GM23338 (cell line): ENCODE measurements at regions not wholly inside any gene's neighbourhood (a gene's known extent, or its start where the extent isn't known, plus 50 kb on each side); places are given as distances from the start of the nearest gene placed in this dataset.

ENCODE experiments used
- ATAC-seq: fragments of 200-7000 bp; cut with Tn5 transposase; 3 replicates; pipeline ENCODE4 v1.9.1; 2020
- DNase-seq: peaks from one replicate; pipeline ENCODE4 v3.0.0-alpha.2; 2015; ENCODE audit warnings: low spot score
- H2AFZ ChIP-seq: fragments of 200-600 bp; sonication (generic); 2 replicates; pipeline ENCODE4 v1.8.0; 2016; ENCODE audit warnings: antibody characterized with exemption, mild to moderate bottlenecking, moderate library complexity
- H3F3A ChIP-seq: fragments of 200-600 bp; sonication (generic); replicated peaks from 2 replicates; pipeline ENCODE4 v1.8.0; 2017; ENCODE audit warnings: antibody characterized with exemption, mixed run types, low read depth
- H3K27ac ChIP-seq: fragments of 200-600 bp; sonication (generic); 2 replicates; pipeline ENCODE4 v1.6.1; 2016; ENCODE audit warnings: low read depth
- H3K27me3 ChIP-seq: fragments of 200-600 bp; sonication (generic); 2 replicates; pipeline ENCODE4 v1.8.0; 2016; ENCODE audit warnings: mild to moderate bottlenecking, mixed run types, moderate library complexity; ENCODE audit not compliant: insufficient read depth
- H3K36me3 ChIP-seq: fragments of 200-600 bp; sonication (generic); 2 replicates; pipeline ENCODE4 v1.8.0; 2016; ENCODE audit warnings: mild to moderate bottlenecking; ENCODE audit not compliant: insufficient read depth
- H3K4me1 ChIP-seq: fragments of 200-600 bp; sonication (generic); 2 replicates; pipeline ENCODE4 v1.8.0; 2016; ENCODE audit warnings: mild to moderate bottlenecking, moderate library complexity; ENCODE audit not compliant: insufficient read depth
- H3K4me2 ChIP-seq: fragments of 200-600 bp; sonication (generic); 2 replicates; pipeline ENCODE4 v1.7.1; 2017; ENCODE audit warnings: mixed run types
- H3K4me3 ChIP-seq: fragments of 200-600 bp; sonication (generic); 2 replicates; pipeline ENCODE4 v1.6.1; 2016; ENCODE audit warnings: mixed run types
- H3K79me2 ChIP-seq: fragments of 200-600 bp; sonication (generic); replicated peaks from 2 replicates; pipeline ENCODE4 v1.8.0; 2017; ENCODE audit warnings: mild to moderate bottlenecking; ENCODE audit not compliant: insufficient read depth
- H3K9me2 ChIP-seq: fragments of 200-600 bp; sonication (generic); 2 replicates; pipeline ENCODE4 v1.8.0; 2017; ENCODE audit not compliant: insufficient read depth
- H4K20me1 ChIP-seq: fragments of 200-600 bp; sonication (generic); replicated peaks from 2 replicates; pipeline ENCODE4 v1.8.0; 2017; ENCODE audit warnings: mild to moderate bottlenecking; ENCODE audit not compliant: insufficient read depth
- H3K27ac Mint-ChIP-seq: 2 replicates; pipeline ENCODE4 v1.8.0; 2020; ENCODE audit warnings: inconsistent platforms, mild to moderate bottlenecking, moderate library complexity, mixed read lengths
- H3K27me3 Mint-ChIP-seq: 3 replicates; pipeline ENCODE4 v1.8.0; 2022; ENCODE audit warnings: low read depth, mild to moderate bottlenecking, moderate library complexity, mixed read lengths, inconsistent platforms; ENCODE audit not compliant: insufficient read depth, poor library complexity
- H3K36me3 Mint-ChIP-seq: 3 replicates; pipeline ENCODE4 v1.8.0; 2021; ENCODE audit warnings: low read depth, mild to moderate bottlenecking, inconsistent platforms, moderate library complexity, mixed read lengths
- H3K4me1 Mint-ChIP-seq: 3 replicates; pipeline ENCODE4 v1.8.0; 2020; ENCODE audit warnings: mild to moderate bottlenecking, inconsistent platforms, mixed read lengths
- H3K4me3 Mint-ChIP-seq: 3 replicates; pipeline ENCODE4 v1.8.0; 2021; ENCODE audit warnings: moderate library complexity, mild to moderate bottlenecking, inconsistent platforms, mixed read lengths
- H3K9me3 Mint-ChIP-seq: 3 replicates; pipeline ENCODE4 v1.8.0; 2020; ENCODE audit warnings: moderate library complexity, mild to moderate bottlenecking, inconsistent platforms, mixed read lengths
- CREB1 ChIP-seq: fragments of 250-450 bp; sonication (Bioruptor Pico); IDR thresholded peaks from 2 replicates; pipeline ENCODE4 v1.5.0; 2020; ENCODE audit warnings: low read depth, mild to moderate bottlenecking, moderate library complexity
- ETS1 ChIP-seq: IDR thresholded peaks from 2 replicates; pipeline ENCODE4 v1.6.1; 2016; ENCODE audit warnings: antibody characterized with exemption
- EZH2 ChIP-seq: fragments of 200-600 bp; sonication (generic); IDR thresholded peaks from one replicate; pipeline ENCODE4 v1.8.0; 2017; ENCODE audit warnings: antibody characterized with exemption, mild to moderate bottlenecking, low read depth; ENCODE audit not compliant: unreplicated experiment
- EZH2phosphoT487 ChIP-seq: fragments of 200-600 bp; sonication (generic); IDR thresholded peaks from one replicate; pipeline ENCODE4 v1.8.1; 2018; ENCODE audit warnings: antibody characterized with exemption; ENCODE audit not compliant: unreplicated experiment
- JUNB ChIP-seq: IDR thresholded peaks from one replicate; pipeline ENCODE4 v1.6.1; 2016; ENCODE audit warnings: antibody characterized with exemption; ENCODE audit not compliant: unreplicated experiment
- NANOG ChIP-seq: IDR thresholded peaks from 2 replicates; pipeline ENCODE4 v1.6.1; 2016; ENCODE audit warnings: antibody characterized with exemption, borderline replicate concordance
- POLR2AphosphoS5 ChIP-seq: IDR thresholded peaks from 2 replicates; pipeline ENCODE4 v1.6.1; 2016; ENCODE audit warnings: antibody characterized with exemption, low read depth
- STAT1 ChIP-seq: IDR thresholded peaks from one replicate; pipeline ENCODE4 v1.6.1; 2016; ENCODE audit warnings: antibody characterized with exemption; ENCODE audit not compliant: unreplicated experiment
- ZNF114 ChIP-seq: fragments of 250-450 bp; sonication (Bioruptor Pico); IDR thresholded peaks from 2 replicates; pipeline ENCODE4 v1.5.0; 2020; ENCODE audit warnings: mild to moderate bottlenecking, moderate library complexity
- ZNF331 ChIP-seq: fragments of 250-450 bp; sonication (Bioruptor Pico); IDR thresholded peaks from 2 replicates; pipeline ENCODE4 v1.5.0; 2020; ENCODE audit warnings: low read depth, mild to moderate bottlenecking, moderate library complexity
- TF ChIP-seq, protein P1 (sequence below): IDR thresholded peaks from one replicate; pipeline ENCODE4 v1.6.1; 2018; ENCODE audit warnings: antibody characterized with exemption; ENCODE audit not compliant: unreplicated experiment
- TF ChIP-seq, protein P2 (sequence below), 2 experiments: fragments of 200-600 bp in 1 of 2; sonication (generic) in 1 of 2; conservative IDR thresholded peaks; 2 replicates each; pipeline versions ENCODE4 v1.5.1 to v1.6.1; 2016 to 2017; ENCODE audit warnings: antibody characterized with exemption in 2 of 2, low read depth in 2 of 2, mild to moderate bottlenecking in 2 of 2, moderate library complexity in 1 of 2

DNA sequence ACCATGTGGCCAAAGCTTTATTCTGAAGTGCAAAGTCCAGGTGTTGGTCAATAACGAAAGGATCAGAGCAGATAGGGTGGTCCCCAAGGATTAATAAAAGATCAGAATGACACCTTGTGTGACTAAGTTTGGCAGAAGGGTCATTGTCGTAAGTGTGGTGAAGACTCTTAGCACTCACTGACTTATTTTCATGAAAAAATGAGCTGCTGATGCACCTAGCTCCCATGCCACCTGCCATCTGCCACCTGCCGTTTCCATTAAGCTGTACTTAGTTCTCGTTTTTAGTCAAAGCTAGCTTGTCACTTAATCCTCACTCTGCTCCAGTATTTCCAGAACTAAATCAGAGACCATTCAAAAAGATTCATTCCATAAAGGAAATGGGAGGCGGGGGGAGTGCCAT lies 112.6 kb downstream of the SEC16B start (continued):
- TF ChIP-seq, protein P1, sequence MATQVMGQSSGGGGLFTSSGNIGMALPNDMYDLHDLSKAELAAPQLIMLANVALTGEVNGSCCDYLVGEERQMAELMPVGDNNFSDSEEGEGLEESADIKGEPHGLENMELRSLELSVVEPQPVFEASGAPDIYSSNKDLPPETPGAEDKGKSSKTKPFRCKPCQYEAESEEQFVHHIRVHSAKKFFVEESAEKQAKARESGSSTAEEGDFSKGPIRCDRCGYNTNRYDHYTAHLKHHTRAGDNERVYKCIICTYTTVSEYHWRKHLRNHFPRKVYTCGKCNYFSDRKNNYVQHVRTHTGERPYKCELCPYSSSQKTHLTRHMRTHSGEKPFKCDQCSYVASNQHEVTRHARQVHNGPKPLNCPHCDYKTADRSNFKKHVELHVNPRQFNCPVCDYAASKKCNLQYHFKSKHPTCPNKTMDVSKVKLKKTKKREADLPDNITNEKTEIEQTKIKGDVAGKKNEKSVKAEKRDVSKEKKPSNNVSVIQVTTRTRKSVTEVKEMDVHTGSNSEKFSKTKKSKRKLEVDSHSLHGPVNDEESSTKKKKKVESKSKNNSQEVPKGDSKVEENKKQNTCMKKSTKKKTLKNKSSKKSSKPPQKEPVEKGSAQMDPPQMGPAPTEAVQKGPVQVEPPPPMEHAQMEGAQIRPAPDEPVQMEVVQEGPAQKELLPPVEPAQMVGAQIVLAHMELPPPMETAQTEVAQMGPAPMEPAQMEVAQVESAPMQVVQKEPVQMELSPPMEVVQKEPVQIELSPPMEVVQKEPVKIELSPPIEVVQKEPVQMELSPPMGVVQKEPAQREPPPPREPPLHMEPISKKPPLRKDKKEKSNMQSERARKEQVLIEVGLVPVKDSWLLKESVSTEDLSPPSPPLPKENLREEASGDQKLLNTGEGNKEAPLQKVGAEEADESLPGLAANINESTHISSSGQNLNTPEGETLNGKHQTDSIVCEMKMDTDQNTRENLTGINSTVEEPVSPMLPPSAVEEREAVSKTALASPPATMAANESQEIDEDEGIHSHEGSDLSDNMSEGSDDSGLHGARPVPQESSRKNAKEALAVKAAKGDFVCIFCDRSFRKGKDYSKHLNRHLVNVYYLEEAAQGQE = no peak
- TF ChIP-seq EZH2 (no peak), NANOG (no peak), JUNB (no peak), ETS1 (no peak), ZNF114 (CRISPR knock-in tag) (no peak), POLR2AphosphoS5 (no peak), STAT1 (no peak), ZNF331 (CRISPR knock-in tag) (no peak), EZH2phosphoT487 (no peak)

DNA sequence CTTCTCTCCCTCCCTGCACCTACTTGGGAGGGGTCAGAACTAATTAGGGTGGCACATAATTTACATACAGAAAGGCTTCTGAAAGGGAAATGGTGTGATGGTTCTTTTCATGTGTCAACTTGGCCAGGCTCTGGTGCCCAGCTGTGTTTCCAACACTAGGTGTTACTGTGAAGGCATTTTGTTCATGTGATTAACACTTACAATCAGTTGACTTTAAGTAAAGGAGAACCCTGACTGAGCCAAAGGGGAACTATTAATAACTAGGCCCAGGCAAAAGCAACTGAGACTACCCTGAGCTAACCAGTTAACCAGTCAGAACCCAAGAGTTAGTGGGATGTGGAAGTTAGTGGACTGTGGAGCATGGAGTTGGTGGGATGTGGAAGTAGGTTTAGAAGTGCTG lies 114.9 kb downstream of the SEC16B start:
- Histone ChIP-seq H3K79me2 (no peaks in the 10 kb centered on the region), H4K20me1 (no peaks in the 10 kb centered on the region), H3K4me3 (no peak overlapping the region), H2AFZ (no peak overlapping the region), H3F3A (no peaks in the 10 kb centered on the region), H3K9me2 (0 out of 2 replicates have a peak, but pooled peaks cover 3% of the 10 kb centered on the region), H3K36me3 (no peaks in the 10 kb centered on the region), H3K4me1 (no peaks in the 10 kb centered on the region), H3K27ac (no peak overlapping the region), H3K27me3 (no peaks in the 10 kb centered on the region), H3K4me2 (no peak overlapping the region)
- Mint-ChIP-seq H3K27ac (no peak overlapping the region), H3K27me3 (no peaks in the 10 kb centered on the region), H3K4me3 (no peak overlapping the region), H3K36me3 (no peaks in the 10 kb centered on the region), H3K4me1 (no peaks in the 10 kb centered on the region), H3K9me3 (peaks cover 3% of the 10 kb centered on the region; the same call in 1 of the 3 replicates)
- DNase-seq (no peak), ATAC-seq (no peak)
- TF ChIP-seq ZNF331 (CRISPR knock-in tag) (no peak), EZH2 (no peak), STAT1 (no peak), EZH2phosphoT487 (no peak), NANOG (no peak), JUNB (no peak), ZNF114 (CRISPR knock-in tag) (no peak), CREB1 (no peak), POLR2AphosphoS5 (no peak)
- TF ChIP-seq, protein P2, sequence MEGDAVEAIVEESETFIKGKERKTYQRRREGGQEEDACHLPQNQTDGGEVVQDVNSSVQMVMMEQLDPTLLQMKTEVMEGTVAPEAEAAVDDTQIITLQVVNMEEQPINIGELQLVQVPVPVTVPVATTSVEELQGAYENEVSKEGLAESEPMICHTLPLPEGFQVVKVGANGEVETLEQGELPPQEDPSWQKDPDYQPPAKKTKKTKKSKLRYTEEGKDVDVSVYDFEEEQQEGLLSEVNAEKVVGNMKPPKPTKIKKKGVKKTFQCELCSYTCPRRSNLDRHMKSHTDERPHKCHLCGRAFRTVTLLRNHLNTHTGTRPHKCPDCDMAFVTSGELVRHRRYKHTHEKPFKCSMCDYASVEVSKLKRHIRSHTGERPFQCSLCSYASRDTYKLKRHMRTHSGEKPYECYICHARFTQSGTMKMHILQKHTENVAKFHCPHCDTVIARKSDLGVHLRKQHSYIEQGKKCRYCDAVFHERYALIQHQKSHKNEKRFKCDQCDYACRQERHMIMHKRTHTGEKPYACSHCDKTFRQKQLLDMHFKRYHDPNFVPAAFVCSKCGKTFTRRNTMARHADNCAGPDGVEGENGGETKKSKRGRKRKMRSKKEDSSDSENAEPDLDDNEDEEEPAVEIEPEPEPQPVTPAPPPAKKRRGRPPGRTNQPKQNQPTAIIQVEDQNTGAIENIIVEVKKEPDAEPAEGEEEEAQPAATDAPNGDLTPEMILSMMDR (conservative IDR thresholded peaks at IDR 0.05; ENCODE audit: low read depth in 2 of 2) = no peak
- TF ChIP-seq, protein P1 = no peak
